GM18498 (cell line): ENCODE measurements at regions not wholly inside any gene's neighbourhood (a gene's known extent, or its start where the extent isn't known, plus 50 kb on each side); places are given as distances from the start of the nearest gene placed in this dataset.
"Not testable (repeated sequence)": the region's sequence is repeated elsewhere in the genome, so short reads cannot be mapped to it uniquely, and the experiment has no call there.

Experiments
- ATAC-seq: cut with Tn5 transposase; IDR thresholded peaks from one replicate; pipeline ENCODE4 v1.9.1; 2021; ENCODE audit warnings: mild to moderate bottlenecking, moderate library complexity; ENCODE audit not compliant: unreplicated experiment

- no peak for ATAC-seq
Observed at GRCh38 chr7:19307554-19307953, 162.3 kb upstream of the FERD3L start.

GRCh38 chr7:19305698-19306097 lies 160.5 kb upstream of the FERD3L start:
- ATAC-seq: no peak

GRCh38 chr7:19304086-19304485 lies 158.9 kb upstream of the FERD3L start:
- ATAC-seq: no peak

GRCh38 chr7:19302731-19303130 lies 157.5 kb upstream of the FERD3L start:
- ATAC-seq: no peak

- ATAC-seq: no peak
Observed at GRCh38 chr7:19296617-19297016, 151.4 kb upstream of the FERD3L start.

DNA sequence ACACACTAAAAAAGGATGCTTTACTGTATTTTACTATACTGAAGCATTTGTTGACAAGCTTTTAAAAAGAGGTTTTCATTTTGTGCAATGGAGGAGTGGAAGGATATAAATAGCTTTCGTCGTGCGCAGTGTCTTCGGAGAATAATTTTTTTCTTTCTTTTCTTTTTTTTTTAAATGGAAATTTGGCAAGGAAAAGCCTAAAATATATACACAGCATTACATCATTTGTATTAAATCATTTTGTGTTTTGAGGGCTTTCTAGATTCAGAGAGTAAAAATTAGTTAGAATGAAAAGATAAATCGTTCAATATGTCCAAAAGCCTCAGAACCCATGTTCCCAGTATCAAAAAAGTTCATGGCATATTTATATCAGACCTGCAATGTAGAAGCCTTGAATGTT lies 150.2 kb upstream of the FERD3L start:
- ATAC-seq: no peak

- ATAC-seq: no peak
Observed at GRCh38 chr7:19294619-19295018, 149.4 kb upstream of the FERD3L start.

DNA sequence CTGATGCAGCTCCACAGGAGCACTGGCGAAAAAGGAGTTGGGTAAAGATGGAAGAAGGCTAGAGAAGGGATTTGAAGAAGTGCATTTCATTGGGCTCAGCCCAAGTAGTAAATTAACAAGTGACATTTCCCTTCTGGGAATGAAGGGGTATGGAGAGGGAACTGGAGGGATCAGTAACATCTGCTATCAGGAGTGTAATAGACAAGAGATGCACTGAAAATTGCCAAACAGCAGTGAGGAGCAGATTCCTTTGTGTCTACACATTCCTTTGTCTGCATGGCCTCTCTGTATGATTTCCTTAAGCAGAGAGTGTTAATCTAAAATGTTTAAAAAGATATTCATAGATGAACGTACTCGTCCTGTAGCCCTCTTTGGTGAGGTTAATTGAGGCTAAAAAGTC lies 148.2 kb upstream of the FERD3L start:
- ATAC-seq: no peak

GRCh38 chr7:19290968-19291367 lies 145.7 kb upstream of the FERD3L start:
- no peak for ATAC-seq

- no peak for ATAC-seq
Observed at GRCh38 chr7:19290066-19290465, 144.8 kb upstream of the FERD3L start.

- no peak for ATAC-seq
Observed at GRCh38 chr7:19284596-19285300, 139.5 kb upstream of the FERD3L start.

DNA sequence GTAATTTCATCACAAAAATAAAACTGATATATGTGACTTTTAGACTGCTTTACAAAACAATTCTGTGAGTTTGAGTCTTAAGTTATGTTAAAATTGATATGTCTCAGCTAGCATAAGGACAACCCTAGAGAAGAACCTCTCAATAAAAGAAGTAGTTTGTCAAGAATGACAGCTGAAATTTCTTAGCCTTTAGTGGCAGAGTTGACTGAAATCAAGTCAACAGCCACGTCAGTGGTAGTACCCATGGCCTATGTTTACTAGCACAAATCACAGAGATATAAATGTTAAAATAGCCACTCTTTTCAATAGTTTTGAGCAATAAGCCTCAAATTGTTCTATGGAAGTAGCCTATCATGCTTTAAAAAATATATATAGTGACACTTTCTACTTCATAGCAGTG lies 138.9 kb upstream of the FERD3L start:
- ATAC-seq: no peak

DNA sequence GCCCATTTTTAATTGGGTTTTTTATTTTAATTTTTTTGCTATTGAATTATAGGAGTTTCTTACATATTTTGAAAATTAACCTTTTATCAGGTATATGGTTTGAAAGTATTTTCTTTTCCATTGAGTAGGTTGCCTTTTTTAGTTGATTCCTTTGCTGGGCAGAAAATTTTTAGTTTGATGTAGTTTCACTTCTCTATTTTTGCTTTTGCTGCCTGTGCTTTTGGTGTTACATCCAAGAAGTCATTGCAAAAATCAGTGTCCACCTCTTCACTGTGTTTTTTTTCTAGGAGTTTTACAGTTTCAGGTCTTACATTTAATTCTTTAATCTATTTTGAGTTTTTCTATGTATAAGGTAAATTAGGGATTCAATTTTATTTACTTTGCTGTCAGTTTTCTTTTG lies 129.8 kb upstream of the FERD3L start:
- no peak for ATAC-seq

GRCh38 chr7:19272329-19272728 lies 127.1 kb upstream of the FERD3L start:
- not testable (repeated sequence) for ATAC-seq

- no peak for ATAC-seq
Observed at GRCh38 chr7:19269301-19269700, 124.1 kb upstream of the FERD3L start.

DNA sequence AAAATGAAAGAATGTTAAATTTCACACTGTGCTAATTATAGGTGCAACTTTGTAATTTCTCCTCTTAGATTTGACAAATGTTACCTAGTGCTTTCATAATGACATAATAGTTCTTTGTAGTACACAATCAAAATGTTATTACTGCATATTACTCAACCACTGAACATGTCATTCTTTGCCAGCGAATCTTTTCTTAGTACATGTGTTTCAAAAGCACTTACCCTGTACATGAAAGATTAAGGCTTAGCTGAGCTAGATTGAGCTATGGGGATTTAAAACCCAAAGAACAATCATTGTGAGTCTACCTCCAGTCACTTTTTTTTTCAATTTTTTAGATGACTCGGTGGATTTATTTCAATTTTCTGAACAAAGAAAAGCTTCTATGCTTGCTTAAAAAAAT lies 123.5 kb upstream of the FERD3L start:
- ATAC-seq: no peak

- no peak for ATAC-seq
Observed at GRCh38 chr7:19262826-19263225, 117.6 kb upstream of the FERD3L start.

DNA sequence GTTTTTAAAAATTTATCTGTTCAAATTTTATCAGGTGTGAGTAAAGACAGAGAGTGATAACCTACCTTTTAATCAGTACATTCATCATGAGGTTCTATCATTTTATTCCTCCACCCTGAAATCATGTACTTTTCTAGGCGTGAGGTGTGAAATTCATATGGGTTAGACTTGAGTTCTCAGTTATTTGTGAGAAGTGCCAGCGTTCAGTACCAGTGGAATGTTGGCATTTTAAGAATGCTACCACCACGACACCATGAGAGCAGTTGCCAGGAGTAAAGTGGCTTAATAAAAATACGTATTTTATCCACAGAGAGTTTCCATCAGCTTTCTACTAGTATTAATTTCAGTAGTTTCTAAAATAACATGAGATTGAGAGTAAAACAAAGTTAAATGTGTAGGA lies 104.1 kb upstream of the FERD3L start:
- no peak for ATAC-seq

- no peak for ATAC-seq
Observed at GRCh38 chr7:19248681-19249080, 103.5 kb upstream of the FERD3L start.

- no peak for ATAC-seq
Observed at GRCh38 chr7:19248115-19248514, 102.9 kb upstream of the FERD3L start.

GRCh38 chr7:19247017-19247416 lies 101.8 kb upstream of the FERD3L start:
- no peak for ATAC-seq

GRCh38 chr7:19242246-19242645 lies 97.0 kb upstream of the FERD3L start:
- ATAC-seq: no peak

- ATAC-seq: no peak
Observed at GRCh38 chr7:19239951-19240350, 94.7 kb upstream of the FERD3L start.
